Caki2 (cell line): ENCODE measurements at regions not wholly inside any gene's neighbourhood (a gene's known extent, or its start where the extent isn't known, plus 50 kb on each side); places are given as distances from the start of the nearest gene placed in this dataset.

Source experiments
- DNase-seq: peaks from one replicate; pipeline ENCODE4 v3.0.0-alpha.2; 2015; ENCODE audit warnings: low read depth
- in situ Hi-C: cut with HindIII; loops from 2 replicates; pipeline ENCODE4 v1.10.0; 2016; ENCODE audit warnings: low sequenced_read_pairs, low pct_unique_long_range_greater_than_20kb, mixed read lengths

DNA sequence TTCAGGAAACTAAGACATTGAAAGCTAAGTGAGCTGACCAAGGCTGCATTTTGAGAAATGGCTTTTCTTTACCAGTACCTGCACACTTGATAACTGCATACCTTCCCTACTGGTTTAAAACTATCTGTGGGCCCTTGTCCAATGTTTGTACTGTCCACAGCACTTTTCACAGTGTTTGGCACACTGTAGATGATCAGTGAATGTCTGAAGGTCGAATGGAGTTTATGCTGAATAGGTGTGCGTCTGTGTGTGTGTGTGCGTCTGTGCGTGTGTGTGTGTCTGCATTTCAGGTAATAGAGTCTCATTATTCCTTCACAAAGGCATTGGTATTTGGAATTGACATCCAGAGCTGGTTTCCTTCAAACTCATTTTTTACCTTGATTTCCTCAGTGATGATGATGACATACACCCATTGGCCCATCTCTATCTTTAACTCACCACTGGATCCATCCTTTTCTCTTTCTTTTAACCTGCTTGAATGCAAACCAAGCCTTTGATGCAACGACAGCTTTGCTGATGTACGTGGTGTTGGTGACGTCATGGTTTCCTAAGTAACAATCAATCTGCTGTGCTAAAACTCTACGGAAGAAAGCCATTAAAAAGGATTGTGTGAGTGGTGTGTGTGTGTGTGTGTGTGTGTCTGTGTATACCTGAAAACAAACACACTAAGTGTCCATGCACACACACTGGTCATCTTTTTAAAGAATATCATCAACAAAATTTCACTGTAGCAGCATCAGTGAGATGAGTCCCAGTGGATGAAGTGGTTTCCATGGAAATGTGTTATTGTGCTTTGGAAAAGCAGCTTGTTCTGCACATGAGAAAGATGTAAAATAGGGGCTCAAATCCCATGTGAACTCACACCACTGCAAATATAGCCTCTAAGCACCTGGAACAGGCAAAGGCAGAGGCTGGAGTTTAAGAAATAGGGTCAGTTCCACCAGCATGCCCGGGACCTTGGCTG is 490.2 kb upstream of the B3GAT1 start:
- in situ Hi-C loops, result no loop called here
- no peak for DNase-seq

DNA sequence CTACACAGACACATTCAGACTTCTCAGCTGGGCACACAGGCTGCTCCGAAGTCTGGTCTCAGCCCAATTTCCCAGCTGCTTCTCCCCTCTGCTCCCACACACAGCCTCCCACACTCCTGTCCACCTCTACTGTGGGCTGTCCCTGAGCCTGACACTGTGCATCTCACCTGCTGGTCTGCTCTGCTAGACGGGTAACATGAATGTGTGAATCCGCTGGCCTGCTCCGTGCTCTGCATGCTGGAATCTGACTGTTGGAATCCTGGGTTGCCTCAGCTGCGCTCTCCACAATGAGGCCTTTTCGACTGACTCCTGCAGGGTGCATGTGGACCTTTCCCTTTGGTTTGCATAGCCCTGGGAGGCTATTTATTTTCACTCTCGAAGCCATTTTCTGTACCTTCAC is 489.5 kb upstream of the B3GAT1 start:
- in situ Hi-C loops, result no loop called here
- DNase-seq, result no peak

DNA sequence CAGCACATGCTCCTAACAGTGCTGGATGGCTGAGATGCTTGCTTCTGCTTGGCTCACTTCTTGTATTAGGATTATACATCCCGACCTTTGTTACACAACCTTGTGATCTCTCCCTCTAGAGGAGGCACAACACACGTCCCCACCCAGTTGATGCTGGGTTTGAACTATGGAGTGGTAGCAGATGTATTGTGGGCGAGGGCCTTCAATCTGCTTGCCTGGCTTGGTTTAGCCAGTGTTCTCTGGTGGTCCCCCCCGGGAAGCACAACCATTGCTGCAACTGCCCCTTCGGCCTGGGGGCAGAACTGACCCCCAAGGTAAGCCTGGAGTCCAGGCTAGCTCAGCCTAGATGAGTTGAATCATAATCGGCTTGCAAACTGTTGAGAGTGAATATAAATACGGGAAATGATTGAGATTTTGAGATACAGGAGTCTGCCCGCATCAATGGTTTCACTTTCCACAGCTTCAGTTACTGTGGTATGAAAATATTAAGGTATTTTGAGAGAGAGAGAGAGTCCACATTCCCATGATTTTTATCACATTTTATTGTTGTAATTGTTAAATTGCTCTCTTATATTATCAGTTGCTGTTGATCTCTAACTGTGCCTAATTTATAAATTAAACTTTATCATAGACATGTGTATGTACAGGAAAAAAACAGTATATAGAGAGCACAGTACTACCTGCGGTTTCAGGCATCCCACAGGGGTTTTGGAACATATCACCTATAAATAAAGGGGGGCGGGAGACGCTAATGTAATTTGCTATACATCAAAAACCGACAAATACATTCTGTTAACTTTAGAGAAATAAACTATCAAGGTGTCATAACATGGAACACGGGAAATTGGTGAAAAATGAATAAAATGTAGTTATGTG is 482.0 kb upstream of the B3GAT1 start:
- in situ Hi-C loops, result no loop called here
- no peak for DNase-seq

DNA sequence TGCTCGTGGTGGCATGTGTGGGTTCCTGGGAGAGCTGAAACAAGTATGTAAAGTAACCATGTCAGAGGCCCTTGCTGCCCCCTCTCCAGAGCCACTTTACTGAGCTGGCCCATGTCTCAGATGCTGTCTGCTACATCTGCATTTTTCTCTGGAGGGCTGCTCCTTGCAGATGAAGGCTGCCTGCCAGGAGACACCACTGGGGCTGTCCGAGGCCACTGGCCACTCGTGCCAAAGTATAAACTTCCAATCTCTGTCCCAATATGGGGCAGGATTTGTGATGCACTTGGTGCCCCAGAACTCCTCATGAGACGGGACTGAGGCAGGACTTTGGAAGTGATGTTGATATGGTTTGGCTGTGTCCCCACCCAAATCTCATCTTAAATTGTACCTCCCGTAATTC is 478.4 kb upstream of the B3GAT1 start:
- no peak for DNase-seq
- in situ Hi-C loops, result no loop called here

DNA sequence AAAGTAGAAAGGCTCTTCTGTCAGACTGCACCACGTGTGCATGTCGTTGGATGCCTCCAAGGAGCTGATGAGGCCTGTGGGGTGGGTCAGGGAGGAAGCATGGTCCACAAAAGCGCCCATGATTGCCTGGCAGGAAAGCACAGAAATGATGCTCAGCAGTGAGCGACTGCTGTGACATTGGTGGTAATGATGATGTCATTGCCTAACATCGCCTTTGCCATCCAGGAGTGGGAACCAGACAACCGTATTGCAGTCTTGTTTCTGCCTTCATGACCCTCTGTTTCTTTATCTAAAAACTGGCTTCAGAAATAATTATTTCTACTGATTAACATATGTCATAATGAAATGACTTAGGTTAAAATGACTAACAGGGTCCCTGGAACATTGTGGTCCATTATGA is 477.8 kb upstream of the B3GAT1 start:
- in situ Hi-C loops, result no loop called here
- DNase-seq, result no peak

DNA sequence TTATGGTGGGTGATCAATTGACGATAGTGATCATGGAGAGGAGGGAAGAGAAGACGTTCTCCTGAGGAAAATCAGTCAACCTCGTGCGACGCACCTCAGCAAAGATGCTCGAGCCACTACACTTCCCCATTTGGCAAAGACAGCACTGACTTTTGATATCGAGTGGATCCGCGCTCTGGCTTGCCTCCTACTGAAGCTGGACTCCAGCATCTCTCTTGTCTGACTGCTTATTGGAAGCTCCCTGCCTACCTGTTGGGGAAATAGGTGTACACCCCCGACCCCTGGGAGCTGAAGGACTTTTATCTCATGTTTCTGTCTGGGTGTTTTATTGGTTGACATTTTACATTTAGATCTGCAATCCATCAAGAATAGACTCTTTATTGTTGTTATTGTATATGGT is 476.8 kb upstream of the B3GAT1 start:
- DNase-seq, result no peak
- in situ Hi-C loops, result no loop called here

DNA sequence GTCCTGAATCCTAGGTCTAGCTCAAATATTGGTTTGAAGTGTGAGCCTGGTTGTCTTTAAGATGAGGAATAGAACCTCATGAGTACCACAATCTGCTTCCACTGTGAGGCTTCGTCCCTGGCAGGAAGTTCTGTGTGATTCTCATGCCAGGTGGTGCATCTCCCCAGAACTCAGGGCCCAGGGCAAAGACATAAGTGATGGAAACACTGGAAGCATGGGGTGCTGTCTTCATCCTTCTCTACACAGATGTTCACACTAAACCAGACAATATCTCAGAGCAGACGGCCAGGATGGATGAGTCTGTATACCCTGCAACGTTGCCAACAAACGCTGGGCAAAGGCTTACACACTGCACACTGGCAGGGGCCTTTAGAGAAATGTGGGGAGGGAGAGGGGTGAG is 475.9 kb upstream of the B3GAT1 start:
- in situ Hi-C loops, result no loop called here
- no peak for DNase-seq

DNA sequence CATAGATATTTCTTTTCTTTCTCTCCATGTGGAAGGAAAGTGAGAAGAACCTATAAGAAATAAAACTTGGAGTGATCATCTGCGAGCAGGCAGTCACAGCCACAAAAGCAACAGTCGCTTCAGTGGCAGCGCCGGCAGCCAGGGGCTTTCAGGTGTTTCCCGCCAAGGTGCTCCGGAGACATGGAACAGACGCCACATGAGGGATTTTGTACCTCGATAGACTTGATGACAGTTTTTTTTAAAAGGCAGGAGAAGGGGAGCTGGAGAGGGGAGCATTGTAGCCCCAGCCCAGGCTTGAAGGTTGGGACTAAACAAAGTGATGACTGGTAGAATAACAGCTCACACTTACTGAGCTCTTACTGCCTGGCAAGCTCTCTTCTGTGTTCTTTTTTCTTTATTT is 471.4 kb upstream of the B3GAT1 start:
- in situ Hi-C loops, result no loop called here
- no peak for DNase-seq

DNA sequence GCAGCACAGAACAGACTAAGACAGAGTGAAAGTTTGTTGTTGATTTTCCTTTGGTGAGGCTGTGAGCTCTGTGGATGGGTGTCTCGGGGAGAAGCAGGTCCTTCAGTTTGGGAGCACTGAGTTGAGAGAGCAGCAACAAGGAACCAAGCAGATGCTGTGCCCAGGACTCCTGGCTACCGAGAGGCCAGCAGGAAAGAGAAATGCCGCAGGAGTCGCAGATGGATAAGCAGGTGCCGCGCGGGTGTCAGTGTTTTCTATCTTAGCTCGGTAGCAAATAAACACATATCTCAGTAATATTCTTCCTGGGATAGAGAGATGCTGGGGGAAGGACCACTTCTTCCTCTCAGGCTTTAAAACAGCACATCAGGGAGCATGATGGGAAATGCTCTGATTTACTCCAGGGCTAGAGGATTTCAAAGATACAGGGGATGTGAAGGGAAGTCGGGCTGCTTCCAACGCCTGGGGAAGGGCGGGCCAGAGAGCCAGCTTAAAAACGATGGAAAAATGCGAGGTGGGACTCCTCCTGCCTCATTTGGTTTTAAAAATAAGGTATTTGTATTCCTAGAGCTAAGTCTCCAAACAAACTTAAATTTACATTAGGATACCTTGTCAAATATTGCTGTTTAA is 470.7 kb upstream of the B3GAT1 start:
- DNase-seq, result no peak
- in situ Hi-C loops, result no loop called here

DNA sequence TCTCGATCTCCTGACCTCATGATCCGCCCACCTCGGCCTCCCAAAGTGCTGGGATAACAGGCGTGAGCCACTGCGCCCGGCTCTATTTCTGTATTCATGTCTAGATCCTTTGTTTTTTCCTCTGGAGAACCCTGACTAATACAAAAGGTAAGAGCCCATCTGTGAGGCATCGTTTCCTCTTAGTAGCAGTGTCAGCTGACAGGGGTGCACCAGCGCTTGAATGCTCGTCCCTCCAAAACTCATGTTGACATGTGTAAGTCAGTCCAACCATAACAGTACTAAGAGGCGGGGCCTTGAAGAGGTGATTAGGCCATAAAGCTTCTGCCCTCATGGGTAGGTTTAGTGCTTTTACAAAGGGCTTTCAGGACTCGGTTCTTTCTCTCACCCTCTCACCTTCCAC is 470.1 kb upstream of the B3GAT1 start:
- in situ Hi-C loops, result no loop called here
- DNase-seq, result no peak

DNA sequence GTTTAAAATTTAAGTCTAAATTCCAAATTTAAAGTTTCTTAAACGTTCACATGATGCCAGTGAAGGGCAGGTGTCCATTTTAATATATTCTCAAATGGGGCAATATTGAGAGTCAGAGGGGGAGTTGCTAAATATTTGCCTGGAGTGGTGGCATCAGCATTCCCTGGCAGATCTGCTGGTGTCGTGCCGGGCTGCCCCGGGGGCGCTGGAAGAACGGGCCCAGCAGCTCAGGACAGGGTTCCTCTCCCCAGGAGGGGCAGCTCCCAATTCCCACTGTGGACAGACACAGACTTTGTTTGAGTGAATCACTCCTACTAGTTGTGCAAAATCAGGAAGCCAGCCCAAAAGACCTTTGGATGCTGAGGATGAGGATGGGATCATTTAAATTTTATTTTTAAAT is 468.7 kb upstream of the B3GAT1 start:
- in situ Hi-C loops, result no loop called here
- DNase-seq, result no peak

DNA sequence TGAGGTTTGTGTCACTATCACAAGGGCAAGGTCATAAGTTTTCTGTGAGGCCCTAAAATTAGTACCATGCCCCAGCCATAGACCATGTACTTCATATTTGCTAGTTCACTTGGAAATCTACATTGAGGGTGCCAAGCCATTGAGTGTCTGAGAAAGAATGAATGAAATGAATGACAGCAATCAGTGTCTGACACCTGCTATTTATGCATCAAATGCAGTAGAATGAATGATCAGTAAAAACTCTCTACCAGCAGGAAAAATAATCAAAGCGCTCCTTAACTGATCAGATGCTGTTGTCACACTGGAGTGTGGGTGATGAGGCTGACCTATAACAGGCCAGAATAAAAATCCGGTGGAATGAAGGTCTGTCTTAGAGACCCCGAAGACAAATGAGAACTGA is 467.9 kb upstream of the B3GAT1 start:
- no peak for DNase-seq
- in situ Hi-C loops, result no loop called here

DNA sequence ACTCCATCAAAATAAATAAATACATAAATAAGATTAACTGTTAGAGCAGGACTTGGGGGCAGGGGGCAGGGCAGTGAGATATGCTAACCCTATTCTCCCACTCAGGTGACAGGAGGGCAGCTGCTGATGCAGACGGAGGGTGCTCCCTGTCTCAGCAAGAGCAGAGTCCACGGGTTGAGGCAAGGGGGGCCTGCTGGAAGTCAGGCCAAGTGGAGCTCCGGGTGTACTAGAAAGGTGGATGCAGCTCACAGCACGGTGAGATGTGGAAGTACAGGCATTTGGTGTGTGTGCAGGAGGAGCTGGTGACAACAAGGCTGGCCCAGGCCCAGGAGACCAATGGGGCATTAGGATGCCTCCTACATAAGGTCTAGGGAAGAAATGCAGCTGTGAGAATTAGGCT is 467.3 kb upstream of the B3GAT1 start:
- in situ Hi-C loops, result no loop called here
- DNase-seq, result no peak

DNA sequence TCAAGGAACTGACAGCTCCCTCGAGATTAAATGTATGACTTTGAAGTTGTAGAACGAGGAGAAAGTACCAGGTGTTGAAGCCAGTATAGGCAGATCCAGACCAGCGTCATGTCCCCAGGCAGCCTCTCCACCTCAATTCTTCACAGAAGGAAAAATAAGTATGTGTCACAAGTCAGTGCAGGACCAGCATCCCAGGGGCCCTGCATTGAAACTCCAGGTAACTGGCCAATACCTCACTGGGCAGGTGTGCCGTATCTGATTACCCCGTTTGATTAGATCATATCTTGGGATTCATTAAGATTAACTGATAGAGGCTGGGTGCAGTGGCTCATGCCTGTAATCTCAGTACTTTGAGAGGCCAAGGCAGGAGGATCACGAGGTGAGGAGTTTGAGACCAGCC is 466.7 kb upstream of the B3GAT1 start:
- no peak for DNase-seq
- in situ Hi-C loops, result no loop called here

DNA sequence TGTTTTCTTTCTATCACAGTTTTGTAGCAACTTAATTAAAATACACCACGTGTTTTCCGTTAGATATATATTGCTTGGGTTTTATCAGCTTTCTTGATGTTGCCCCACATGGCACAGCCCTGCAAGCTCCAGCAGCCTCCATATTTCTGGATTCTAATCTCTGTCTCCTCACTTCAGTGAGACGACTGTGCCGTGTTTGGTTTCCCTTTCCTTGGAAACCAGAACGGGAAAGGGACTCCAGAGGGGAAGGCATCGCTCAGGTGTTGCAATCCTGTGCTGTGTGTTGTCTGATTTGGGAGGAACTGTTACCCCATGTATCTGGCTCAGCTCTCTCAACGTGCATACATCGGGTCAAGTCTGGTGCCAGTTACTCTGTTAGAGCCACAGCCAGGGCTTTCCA is 464.2 kb upstream of the B3GAT1 start:
- in situ Hi-C loops, result no loop called here
- DNase-seq, result no peak

DNA sequence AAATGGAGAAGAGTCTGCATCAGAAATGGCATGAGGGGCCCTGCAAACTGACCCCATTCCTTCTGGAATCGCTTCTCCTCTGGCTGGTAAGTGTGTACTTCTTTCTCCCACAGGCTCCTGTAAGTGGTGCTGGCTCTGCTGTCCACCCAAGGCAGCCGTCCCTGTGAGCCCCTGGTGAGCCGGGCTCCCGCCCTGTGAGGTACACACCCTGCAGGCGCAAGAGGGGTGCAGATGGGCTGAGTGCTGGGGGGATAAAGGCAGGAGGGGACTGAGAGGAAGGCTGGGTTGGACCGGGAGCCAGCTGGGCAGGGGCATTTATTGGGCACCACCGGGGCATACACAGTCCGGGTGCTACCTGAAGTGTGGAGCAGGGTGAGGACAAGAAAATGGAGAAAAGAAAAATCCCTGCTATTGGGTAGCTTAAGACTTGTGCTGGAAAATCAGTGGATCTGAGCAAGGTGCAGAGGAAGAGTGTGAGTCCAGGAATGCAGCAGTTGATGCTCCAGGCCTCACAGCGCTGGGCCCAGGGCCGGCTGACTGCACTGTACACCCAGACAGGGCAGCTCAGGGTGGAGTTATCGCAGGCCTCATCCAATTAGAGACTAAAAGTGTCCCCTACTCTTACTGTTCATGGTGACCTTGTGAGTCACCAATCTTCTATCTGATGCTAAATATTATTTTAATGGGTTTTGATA is 455.1 kb upstream of the B3GAT1 start:
- DNase-seq, result no peak
- in situ Hi-C loops, result no loop called here

DNA sequence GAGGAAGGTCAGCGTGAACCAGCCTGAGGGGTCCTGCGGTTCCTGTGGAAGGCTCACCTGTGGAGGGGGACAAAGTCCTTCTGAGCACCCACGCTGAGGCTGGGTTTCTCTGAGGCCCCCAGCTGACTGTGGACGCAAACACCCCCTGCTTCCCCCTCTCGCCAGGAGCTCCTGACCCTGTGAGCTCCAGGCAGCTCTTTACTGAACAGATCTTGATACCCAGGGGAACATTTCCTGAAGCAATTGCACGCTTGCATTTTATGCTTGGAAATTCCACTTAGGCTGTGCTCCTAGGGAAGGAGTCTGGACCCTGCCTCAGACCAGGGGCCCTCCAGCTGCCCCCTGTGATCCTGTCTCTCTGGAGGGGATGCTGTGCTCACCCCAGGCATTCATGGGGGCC is 454.2 kb upstream of the B3GAT1 start:
- in situ Hi-C loops, result no loop called here
- no peak for DNase-seq

DNA sequence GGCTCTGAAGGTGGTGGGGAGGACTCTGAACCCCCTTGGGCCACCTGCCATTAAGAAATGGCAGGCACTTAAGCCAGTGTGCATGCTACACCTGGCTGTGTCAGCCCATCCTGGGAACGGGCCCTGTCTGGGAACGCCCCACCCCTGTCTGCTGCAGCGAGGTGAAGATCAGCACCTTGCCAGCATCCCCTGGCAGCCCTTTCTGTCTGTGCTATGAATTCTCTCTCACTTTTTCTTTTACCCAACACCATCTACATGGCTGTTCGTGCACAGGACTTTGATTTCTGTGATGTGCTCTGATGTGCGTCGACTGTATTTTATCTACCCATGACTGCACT is 452.9 kb upstream of the B3GAT1 start:
- in situ Hi-C loops, result no loop called here
- DNase-seq, result no peak
